Mesenchymal stem cell (in vitro differentiated cells and primary cell): ENCODE measurements at regions not wholly inside any gene's neighbourhood (a gene's known extent, or its start where the extent isn't known, plus 50 kb on each side); places are given as distances from the start of the nearest gene placed in this dataset.

ENCODE experiments used
- DNase-seq: peaks from one replicate; pipeline ENCODE4 v3.0.0-alpha.2; 2013
- H2AFZ ChIP-seq: one replicate; pipeline ENCODE4 v1.6.1; 2013; ENCODE audit warnings: low read depth, mild to moderate bottlenecking, control low read depth, inconsistent platforms, low read length, moderate library complexity
- H2AK5ac ChIP-seq: 2 replicates; pipeline ENCODE4 v1.6.1; 2013; ENCODE audit warnings: low read length, moderate library complexity, mild to moderate bottlenecking, inconsistent platforms; ENCODE audit not compliant: severe bottlenecking
- H2BK120ac ChIP-seq: one replicate; pipeline ENCODE4 v1.6.1; 2013; ENCODE audit warnings: low read depth, mild to moderate bottlenecking, inconsistent platforms, low read length, moderate library complexity
- H2BK12ac ChIP-seq, 2 experiments: one replicate each; pipeline ENCODE4 v1.6.1; 2013; ENCODE audit warnings: inconsistent platforms in 2 of 2, low read length in 2 of 2, mild to moderate bottlenecking in 2 of 2, moderate library complexity in 2 of 2, control low read depth in 1 of 2
- H2BK15ac ChIP-seq: one replicate; pipeline ENCODE4 v1.6.1; 2013; ENCODE audit warnings: mild to moderate bottlenecking, low read depth, inconsistent platforms; ENCODE audit not compliant: poor library complexity, severe bottlenecking
- H2BK5ac ChIP-seq: 2 replicates; pipeline ENCODE4 v1.6.1; 2013; ENCODE audit warnings: low read depth, mild to moderate bottlenecking, low read length, control low read depth, inconsistent platforms; ENCODE audit not compliant: poor library complexity, severe bottlenecking
- H3K14ac ChIP-seq, 2 experiments: one replicate each; pipeline ENCODE4 v1.6.1; 2013; ENCODE audit warnings: inconsistent platforms in 2 of 2, low read length in 2 of 2, control low read depth in 1 of 2, mild to moderate bottlenecking in 1 of 2, moderate library complexity in 1 of 2
- H3K18ac ChIP-seq, 2 experiments: one replicate each; pipeline ENCODE4 v1.6.1; 2013; ENCODE audit warnings: inconsistent platforms in 2 of 2, low read length in 2 of 2, control low read depth in 1 of 2, low read depth in 1 of 2, mild to moderate bottlenecking in 1 of 2
- H3K23ac ChIP-seq, 2 experiments: one replicate each; pipeline ENCODE4 v1.6.1; 2013; ENCODE audit warnings: inconsistent platforms in 2 of 2, low read length in 2 of 2, mild to moderate bottlenecking in 2 of 2, moderate library complexity in 2 of 2, control low read depth in 1 of 2
- H3K27ac ChIP-seq: 2 replicates; pipeline ENCODE4 v1.5.1; 2013; ENCODE audit warnings: mild to moderate bottlenecking, moderate library complexity, low read length, control low read depth, inconsistent platforms; ENCODE audit not compliant: poor library complexity, severe bottlenecking
- H3K27me3 ChIP-seq, 2 experiments: 2 replicates each; pipeline versions ENCODE4 v1.6.1 to v1.7.0; 2013; ENCODE audit warnings: low read length in 2 of 2, mild to moderate bottlenecking in 2 of 2, moderate library complexity in 2 of 2, control low read depth in 1 of 2, inconsistent platforms in 1 of 2; ENCODE audit not compliant: control insufficient read depth in 1 of 2, insufficient read depth in 1 of 2
- H3K36me3 ChIP-seq, 2 experiments: 2 replicates each; pipeline versions ENCODE4 v1.6.1 to v1.7.0; 2013; ENCODE audit warnings: low read length in 2 of 2, control low read depth in 1 of 2, inconsistent platforms in 1 of 2, low read depth in 1 of 2, mild to moderate bottlenecking in 1 of 2; ENCODE audit not compliant: insufficient read depth in 2 of 2, control insufficient read depth in 1 of 2
- H3K4ac ChIP-seq, 2 experiments: one replicate each; pipeline ENCODE4 v1.6.1; 2013; ENCODE audit warnings: inconsistent platforms in 2 of 2, low read length in 2 of 2, mild to moderate bottlenecking in 2 of 2, moderate library complexity in 2 of 2, control low read depth in 1 of 2, low read depth in 1 of 2
- H3K4me1 ChIP-seq: 2 replicates; pipeline ENCODE4 v1.6.1; 2013; ENCODE audit warnings: low read depth, low read length, control low read depth; ENCODE audit not compliant: control insufficient read depth, insufficient read depth
- H3K4me2 ChIP-seq: 2 replicates; pipeline ENCODE4 v1.6.1; 2013; ENCODE audit warnings: low read length, mild to moderate bottlenecking, inconsistent platforms; ENCODE audit not compliant: poor library complexity, severe bottlenecking
- H3K4me3 ChIP-seq, 2 experiments: 2 replicates each; pipeline versions ENCODE4 v1.5.1 to v1.7.0; 2013; ENCODE audit warnings: low read length in 2 of 2, mild to moderate bottlenecking in 2 of 2, control low read depth in 1 of 2, low read depth in 1 of 2; ENCODE audit not compliant: insufficient read depth in 1 of 2
- H3K79me1 ChIP-seq: replicated peaks from 2 replicates; pipeline ENCODE4 v1.6.1; 2013; ENCODE audit warnings: mild to moderate bottlenecking, control low read depth, low read length, inconsistent platforms; ENCODE audit not compliant: poor library complexity, severe bottlenecking
- H3K9ac ChIP-seq: 2 replicates; pipeline ENCODE4 v1.7.0; 2013; ENCODE audit warnings: mild to moderate bottlenecking, low read length, moderate library complexity
- H3K9me3 ChIP-seq: 2 replicates; pipeline ENCODE4 v1.7.0; 2013; ENCODE audit warnings: mild to moderate bottlenecking, low read length; ENCODE audit not compliant: control insufficient read depth
- H4K8ac ChIP-seq: one replicate; pipeline ENCODE4 v1.6.1; 2013; ENCODE audit warnings: inconsistent platforms, mild to moderate bottlenecking, low read length, moderate library complexity
- H4K91ac ChIP-seq: one replicate; pipeline ENCODE4 v1.6.1; 2013; ENCODE audit warnings: mild to moderate bottlenecking, low read length, inconsistent platforms
- WGBS: methylation state at CpG from one replicate; pipeline ENCODE4 v1.1.7; 2013; ENCODE audit warnings: mixed read lengths; 5-methylcytosine and 5-hydroxymethylcytosine counted together

DNA sequence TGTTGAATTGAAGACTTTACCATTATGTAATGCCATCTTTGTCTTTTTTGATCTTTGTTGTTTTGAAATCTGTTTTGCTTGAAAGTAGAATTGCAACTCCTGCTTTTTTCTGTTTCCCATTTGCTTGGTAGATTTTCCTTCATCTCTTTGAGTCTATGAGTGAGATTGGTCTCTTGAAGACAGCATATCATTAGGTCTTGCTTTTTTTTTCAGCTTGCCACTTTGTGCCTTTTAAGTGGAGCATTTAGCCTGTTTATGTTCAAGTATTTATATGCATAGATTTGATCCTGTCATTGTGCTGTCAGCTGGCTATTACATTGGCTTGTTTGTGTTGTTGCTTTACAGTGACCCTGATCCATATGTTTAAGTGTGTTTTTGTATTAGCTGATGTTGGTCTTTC lies 131.8 kb downstream of the ZIC1 start:
- Histone ChIP-seq H3K36me3 (no peaks in the 10 kb centered on the region), H4K91ac (no peak overlapping the region), H3K23ac (no peak overlapping the region), H3K27me3 (no peaks in the 10 kb centered on the region), H2BK12ac (no peak overlapping the region), H2AFZ (no peak overlapping the region), H3K9ac (no peak overlapping the region), H3K9me3 (peaks cover 36% of the 10 kb centered on the region), H2AK5ac (no peak overlapping the region), H3K79me1 (no peaks in the 10 kb centered on the region), H3K4ac (no peak overlapping the region), H3K14ac (no peak overlapping the region), H3K4me3 (no peak overlapping the region), H3K27ac (no peak overlapping the region), H3K18ac (no peak overlapping the region), H3K4me1 (no peaks in the 10 kb centered on the region), H2BK15ac (no peak overlapping the region), H4K8ac (no peak overlapping the region), H3K4me2 (no peak overlapping the region), H2BK120ac (no peak overlapping the region), H2BK5ac (no peak overlapping the region)
- DNase-seq: no peak

DNA sequence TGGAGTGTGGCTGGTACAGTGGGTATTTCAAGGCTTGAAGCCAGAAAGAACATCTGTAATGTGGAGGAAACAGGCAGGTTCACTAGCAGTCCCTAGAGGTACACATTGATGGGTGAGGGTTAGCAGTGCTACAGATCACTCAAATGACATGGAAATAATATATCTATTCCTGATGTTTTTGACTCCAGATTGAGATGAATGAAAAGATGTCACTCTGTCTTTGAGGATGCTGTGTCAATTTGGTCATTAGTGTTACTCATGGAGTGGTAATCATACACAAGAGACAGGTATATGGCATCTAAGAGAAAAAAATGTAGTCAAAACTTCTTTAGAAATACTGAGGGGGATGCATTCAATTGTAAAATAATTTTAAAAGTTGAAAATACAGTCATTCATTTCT lies 135.1 kb downstream of the ZIC1 start:
- H4K91ac ChIP-seq: no peak overlapping the region
- H3K27ac ChIP-seq: no peak overlapping the region
- no peak overlapping the region for H2AK5ac ChIP-seq
- DNase-seq: no peak
- H2BK12ac ChIP-seq: no peak overlapping the region
- H2BK15ac ChIP-seq: no peak overlapping the region
- no peaks in the 10 kb centered on the region for H3K4me1 ChIP-seq
- no peaks in the 10 kb centered on the region for H3K27me3 ChIP-seq
- H3K23ac ChIP-seq: no peak overlapping the region
- no peak overlapping the region for H3K14ac ChIP-seq
- H2BK5ac ChIP-seq: no peak overlapping the region
- no peak overlapping the region for H3K4me3 ChIP-seq
- no peak overlapping the region for H4K8ac ChIP-seq
- no peak overlapping the region for H2AFZ ChIP-seq
- H3K4ac ChIP-seq: no peak overlapping the region
- no peaks in the 10 kb centered on the region for H3K36me3 ChIP-seq
- H3K79me1 ChIP-seq: no peaks in the 10 kb centered on the region
- H3K4me2 ChIP-seq: no peak overlapping the region
- peaks cover 29% of the 10 kb centered on the region for H3K9me3 ChIP-seq
- H3K9ac ChIP-seq: no peak overlapping the region
- no peak overlapping the region for H3K18ac ChIP-seq
- no peak overlapping the region for H2BK120ac ChIP-seq

DNA sequence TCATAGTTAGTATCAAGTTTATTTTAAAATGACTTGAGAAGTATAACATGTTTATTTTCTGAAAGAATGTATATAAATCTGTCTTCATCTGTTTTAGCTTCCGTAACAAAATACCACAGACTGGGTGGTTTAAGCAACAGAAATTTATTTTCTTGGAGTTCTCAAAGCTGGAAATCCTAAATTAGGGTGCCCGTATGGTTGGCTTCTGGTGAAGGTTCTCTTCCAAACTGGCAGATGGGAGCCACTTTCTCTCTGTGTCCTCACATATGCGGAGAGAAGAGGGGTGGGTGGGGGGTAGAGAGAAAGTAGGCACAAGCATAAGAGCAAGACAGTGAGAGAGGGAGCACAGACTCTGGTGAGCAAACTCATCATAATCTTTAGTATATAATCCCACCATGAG lies 142.3 kb downstream of the ZIC1 start:
- H2BK5ac ChIP-seq: no peak overlapping the region
- no peak overlapping the region for H2BK120ac ChIP-seq
- no peaks in the 10 kb centered on the region for H3K79me1 ChIP-seq
- H3K4me3 ChIP-seq: no peak overlapping the region
- 87% methylated on average over 2 of the region's 3 CpGs for WGBS
- H3K27me3 ChIP-seq: no peaks in the 10 kb centered on the region
- H2BK12ac ChIP-seq: no peak overlapping the region
- H3K4me1 ChIP-seq: no peaks in the 10 kb centered on the region
- no peak overlapping the region for H2AK5ac ChIP-seq
- no peak overlapping the region for H3K9ac ChIP-seq
- H3K27ac ChIP-seq: no peak overlapping the region
- no peak overlapping the region for H2BK15ac ChIP-seq
- no peak overlapping the region for H3K23ac ChIP-seq
- no peaks in the 10 kb centered on the region for H3K9me3 ChIP-seq
- no peak overlapping the region for H4K91ac ChIP-seq
- no peak overlapping the region for H3K18ac ChIP-seq
- H3K4me2 ChIP-seq: no peak overlapping the region
- no peak overlapping the region for H3K14ac ChIP-seq
- no peak overlapping the region for H4K8ac ChIP-seq
- no peaks in the 10 kb centered on the region for H3K36me3 ChIP-seq
- no peak for DNase-seq
- H2AFZ ChIP-seq: no peak overlapping the region
- H3K4ac ChIP-seq: no peak overlapping the region

DNA sequence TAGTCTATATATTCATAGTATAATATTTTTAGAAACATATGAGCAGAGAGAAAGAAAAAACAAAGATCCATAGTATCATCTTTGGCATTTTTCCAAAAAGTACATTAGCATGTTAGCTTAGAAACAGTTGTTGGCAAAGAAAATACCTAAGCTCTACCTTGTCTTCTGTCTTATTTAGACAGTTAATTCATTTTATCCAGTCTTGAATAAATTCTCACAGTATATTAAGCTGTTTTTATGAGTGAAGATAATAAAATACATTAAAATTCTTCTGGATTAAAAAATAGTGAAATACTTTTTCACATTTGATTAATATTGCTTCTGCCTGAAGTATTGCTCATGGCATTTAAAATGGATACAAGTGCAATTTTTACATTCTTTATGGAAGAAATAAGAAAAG lies 145.2 kb downstream of the ZIC1 start:
- no peak for DNase-seq
- H2BK12ac ChIP-seq: no peak overlapping the region

More for the DNA sequence above, 145.2 kb downstream of the ZIC1 start:
- H2AK5ac ChIP-seq: no peak overlapping the region
- no peak overlapping the region for H4K91ac ChIP-seq
- no peaks in the 10 kb centered on the region for H3K9me3 ChIP-seq
- H3K79me1 ChIP-seq: no peaks in the 10 kb centered on the region
- H3K4me1 ChIP-seq: no peaks in the 10 kb centered on the region
- no peak overlapping the region for H3K14ac ChIP-seq
- H3K4ac ChIP-seq: no peak overlapping the region
- H2BK5ac ChIP-seq: no peak overlapping the region
- no peak overlapping the region for H3K27ac ChIP-seq
- no peak overlapping the region for H3K4me2 ChIP-seq
- no peak overlapping the region for H2BK120ac ChIP-seq
- H4K8ac ChIP-seq: no peak overlapping the region
- no peak overlapping the region for H3K4me3 ChIP-seq
- H3K18ac ChIP-seq: no peak overlapping the region
- no peak overlapping the region for H3K9ac ChIP-seq
- no peaks in the 10 kb centered on the region for H3K36me3 ChIP-seq
- H2AFZ ChIP-seq: no peak overlapping the region
- H2BK15ac ChIP-seq: no peak overlapping the region
- H3K27me3 ChIP-seq: no peaks in the 10 kb centered on the region
- H3K23ac ChIP-seq: no peak overlapping the region
